ENCODE measurements at regions not wholly inside any gene's neighbourhood (a gene's known extent, or its start where the extent isn't known, plus 50 kb on each side); places are given as distances from the start of the nearest gene placed in this dataset.

DNA sequence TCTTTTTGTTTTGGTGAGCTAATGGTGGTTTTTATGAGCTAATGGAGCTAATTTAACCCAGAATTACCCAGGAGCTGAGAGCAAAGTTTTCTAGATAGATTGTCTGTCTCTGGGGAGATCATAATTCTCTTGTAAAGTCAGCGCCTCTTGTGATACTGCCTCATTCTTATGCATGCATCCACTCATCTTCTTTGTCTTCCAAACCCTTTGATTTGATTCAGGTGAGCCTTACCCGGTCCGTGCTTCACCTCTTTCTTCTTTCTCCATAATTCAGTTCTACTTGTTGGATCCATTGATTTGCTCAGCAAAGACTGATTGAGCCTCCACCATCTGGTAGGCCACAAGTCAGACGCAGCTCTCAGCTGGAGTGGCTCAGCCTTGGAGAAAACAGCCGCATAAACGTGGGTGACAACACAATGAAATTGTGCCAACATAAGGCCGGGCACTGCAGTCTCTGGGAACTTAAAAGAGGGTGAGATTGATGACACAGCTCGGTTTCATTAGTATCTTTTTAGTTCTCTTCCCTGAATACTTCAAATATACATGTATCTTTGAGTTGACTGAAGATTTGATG lies 158.5 kb upstream of the SH3BP4 start:
- TF ChIP-seq BACH1 (IDR thresholded peaks at IDR 0.05; ENCODE audit: low read length) (no peak), POLR2A (IDR thresholded peaks at IDR 0.05; ENCODE audit: control extremely low read depth in 1 of 2, low read depth in 2 of 2, low read length in 2 of 2) (no peak), CBX5 (IDR thresholded peaks at IDR 0.05; ENCODE audit: low read depth, low read length) (no peak), EGR1 (IDR thresholded peaks at IDR 0.05; ENCODE audit: borderline replicate concordance, low read depth, low read length) (no peak), BRCA1 (IDR thresholded peaks at IDR 0.05; ENCODE audit: low read depth, low read length) (no peak), JUN (IDR thresholded peaks at IDR 0.05; ENCODE audit: low read depth, low read length) (no peak), CHD2 (IDR thresholded peaks at IDR 0.05; ENCODE audit: low read length) (no peak), POLR2AphosphoS5 (IDR thresholded peaks at IDR 0.05; ENCODE audit: low read depth, low read length) (no peak), RBBP5 (IDR thresholded peaks at IDR 0.05; ENCODE audit: borderline replicate concordance, low read depth, low read length) (no peak), RNF2 (IDR thresholded peaks at IDR 0.05; ENCODE audit: borderline replicate concordance, low read depth, low read length, missing control alignments, poor library complexity, severe bottlenecking) (no peak)
- TF ChIP-seq, protein P1, sequence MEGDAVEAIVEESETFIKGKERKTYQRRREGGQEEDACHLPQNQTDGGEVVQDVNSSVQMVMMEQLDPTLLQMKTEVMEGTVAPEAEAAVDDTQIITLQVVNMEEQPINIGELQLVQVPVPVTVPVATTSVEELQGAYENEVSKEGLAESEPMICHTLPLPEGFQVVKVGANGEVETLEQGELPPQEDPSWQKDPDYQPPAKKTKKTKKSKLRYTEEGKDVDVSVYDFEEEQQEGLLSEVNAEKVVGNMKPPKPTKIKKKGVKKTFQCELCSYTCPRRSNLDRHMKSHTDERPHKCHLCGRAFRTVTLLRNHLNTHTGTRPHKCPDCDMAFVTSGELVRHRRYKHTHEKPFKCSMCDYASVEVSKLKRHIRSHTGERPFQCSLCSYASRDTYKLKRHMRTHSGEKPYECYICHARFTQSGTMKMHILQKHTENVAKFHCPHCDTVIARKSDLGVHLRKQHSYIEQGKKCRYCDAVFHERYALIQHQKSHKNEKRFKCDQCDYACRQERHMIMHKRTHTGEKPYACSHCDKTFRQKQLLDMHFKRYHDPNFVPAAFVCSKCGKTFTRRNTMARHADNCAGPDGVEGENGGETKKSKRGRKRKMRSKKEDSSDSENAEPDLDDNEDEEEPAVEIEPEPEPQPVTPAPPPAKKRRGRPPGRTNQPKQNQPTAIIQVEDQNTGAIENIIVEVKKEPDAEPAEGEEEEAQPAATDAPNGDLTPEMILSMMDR (IDR thresholded peaks at IDR 0.05; ENCODE audit: control extremely low read depth in 1 of 3, insufficient read depth in 1 of 3, low read depth in 1 of 3, low read length in 3 of 3), result no peak
- TF ChIP-seq, protein P2, sequence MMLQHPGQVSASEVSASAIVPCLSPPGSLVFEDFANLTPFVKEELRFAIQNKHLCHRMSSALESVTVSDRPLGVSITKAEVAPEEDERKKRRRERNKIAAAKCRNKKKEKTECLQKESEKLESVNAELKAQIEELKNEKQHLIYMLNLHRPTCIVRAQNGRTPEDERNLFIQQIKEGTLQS (IDR thresholded peaks at IDR 0.05; ENCODE audit: insufficient read depth, low read depth, low read length), result no peak
